ENCODE measurements at regions not wholly inside any gene's neighbourhood (a gene's known extent, or its start where the extent isn't known, plus 50 kb on each side); places are given as distances from the start of the nearest gene placed in this dataset.
A peak's percentile ranks its signal among the peaks of the same experiment; 100 is the strongest.
"Not testable (repeated sequence)": the region's sequence is repeated elsewhere in the genome, so short reads cannot be mapped to it uniquely, and the experiment has no call there.

DNA sequence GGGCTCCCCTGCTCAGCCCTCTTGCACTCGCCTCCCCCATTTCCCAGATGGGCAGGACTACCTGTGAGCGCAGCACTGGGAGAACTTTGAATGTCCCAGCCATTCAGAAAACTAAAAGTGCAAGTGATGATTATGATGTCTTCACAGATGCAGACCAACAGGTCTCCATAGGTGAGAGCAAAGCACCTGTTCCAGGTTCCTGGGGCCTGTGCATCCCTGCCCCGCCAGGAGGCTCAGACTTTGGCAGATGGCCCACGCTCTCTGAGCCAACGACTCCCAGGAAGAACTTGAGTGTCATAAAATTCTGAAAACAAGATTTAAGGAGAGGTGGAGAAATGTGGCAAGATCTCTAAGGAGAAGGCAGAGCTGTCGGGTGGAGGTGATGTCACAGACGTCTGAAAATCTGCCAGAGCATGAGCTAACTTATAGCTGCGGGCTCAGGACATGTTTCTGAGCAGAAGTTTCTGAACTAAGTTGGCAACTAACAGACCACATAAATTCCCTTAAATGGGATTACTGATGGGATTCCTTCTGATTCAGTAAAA lies 110.8 kb upstream of the IGF1R start:
- no peaks in the 10 kb centered on the region for H3K9me3 Mint-ChIP-seq
- no peak overlapping the region for H3K27ac Mint-ChIP-seq
- peaks cover 0 to 2% (median 0%) of the 10 kb centered on the region in 3 donors for H3K4me1 Mint-ChIP-seq
- H3K36me3 Mint-ChIP-seq = no peaks in the 10 kb centered on the region
- peaks cover 15% of the 10 kb centered on the region for H3K27me3 Mint-ChIP-seq
- peak overlapping the region in 1 of 4 donors; percentile 29 for H3K4me3 Mint-ChIP-seq

DNA sequence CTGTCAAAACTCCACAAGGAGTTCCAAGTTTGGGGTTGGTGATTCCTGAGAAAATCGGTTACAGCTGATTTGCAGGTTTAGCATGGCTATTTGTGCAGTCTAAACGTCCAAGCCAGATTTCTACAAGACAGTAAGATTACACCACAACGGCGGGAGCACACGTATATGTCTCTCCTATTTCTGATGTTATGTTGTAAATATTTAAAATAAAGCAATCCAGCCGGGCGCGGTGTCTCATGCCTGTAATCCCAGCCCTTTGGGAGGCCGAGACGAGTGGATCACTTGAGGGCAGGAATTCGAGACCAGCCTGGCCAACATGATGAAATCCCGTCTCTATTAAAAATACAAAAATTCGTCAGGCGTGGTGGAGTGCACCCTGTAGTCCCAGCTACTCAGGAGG lies 106.8 kb upstream of the IGF1R start:
- Mint-ChIP-seq H3K9me3 (peaks cover 0 to 2% (median 2%) of the 10 kb centered on the region in 3 donors), H3K27me3 (peaks cover 20% of the 10 kb centered on the region), H3K36me3 (peaks cover 2% of the 10 kb centered on the region), H3K4me1 (peaks cover 0 to 2% (median 0%) of the 10 kb centered on the region in 3 donors), H3K27ac (no peak overlapping the region), H3K4me3 (no peak overlapping the region)

DNA sequence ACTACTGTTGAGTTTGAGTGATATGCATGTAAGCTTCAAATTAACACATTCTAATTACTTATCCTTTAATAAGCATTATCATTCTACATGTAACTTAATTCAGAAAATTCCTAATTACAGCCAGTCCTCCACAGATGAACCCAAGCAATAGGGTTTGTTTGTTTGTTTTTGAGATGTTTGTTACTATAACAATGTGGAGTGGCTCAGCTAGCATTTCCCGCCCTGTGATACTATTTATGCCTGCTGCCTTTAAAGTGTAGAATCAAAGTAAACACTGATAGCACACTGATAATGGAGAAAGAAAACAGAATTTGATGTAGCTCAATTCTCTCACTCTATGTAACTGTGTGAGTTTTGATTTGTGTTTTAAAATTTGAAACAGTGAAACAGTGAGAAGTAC lies 105.1 kb upstream of the IGF1R start:
- Mint-ChIP-seq H3K36me3 (peaks cover 2% of the 10 kb centered on the region), H3K9me3 (peaks cover 0 to 2% (median 2%) of the 10 kb centered on the region in 3 donors), H3K4me3 (no peak overlapping the region), H3K27ac (no peak overlapping the region), H3K27me3 (peaks cover 29% of the 10 kb centered on the region), H3K4me1 (peaks cover 6 to 12% (median 7%) of the 10 kb centered on the region in 3 donors)

DNA sequence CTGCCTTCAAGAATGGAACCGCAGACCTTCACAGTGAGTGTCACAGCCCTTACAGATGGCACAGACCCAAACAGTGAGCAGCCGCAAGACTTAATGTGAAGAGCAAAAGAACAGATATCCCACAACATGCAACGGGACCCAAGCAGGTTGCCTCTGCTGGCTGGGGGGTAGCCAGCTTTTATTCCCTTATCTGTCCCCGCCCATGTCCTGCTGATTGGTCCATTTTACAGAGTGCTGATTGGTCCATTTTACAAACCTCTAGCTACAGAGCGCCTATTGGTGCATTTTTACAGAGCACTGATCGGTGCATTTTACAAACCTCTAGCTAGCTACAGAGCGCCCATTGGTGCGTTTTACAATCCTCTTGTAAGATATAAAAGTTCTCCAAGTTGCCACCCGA lies 102.0 kb upstream of the IGF1R start:
- Mint-ChIP-seq H3K36me3 (peaks cover 2% of the 10 kb centered on the region), H3K27me3 (peaks cover 31% of the 10 kb centered on the region)

DNA sequence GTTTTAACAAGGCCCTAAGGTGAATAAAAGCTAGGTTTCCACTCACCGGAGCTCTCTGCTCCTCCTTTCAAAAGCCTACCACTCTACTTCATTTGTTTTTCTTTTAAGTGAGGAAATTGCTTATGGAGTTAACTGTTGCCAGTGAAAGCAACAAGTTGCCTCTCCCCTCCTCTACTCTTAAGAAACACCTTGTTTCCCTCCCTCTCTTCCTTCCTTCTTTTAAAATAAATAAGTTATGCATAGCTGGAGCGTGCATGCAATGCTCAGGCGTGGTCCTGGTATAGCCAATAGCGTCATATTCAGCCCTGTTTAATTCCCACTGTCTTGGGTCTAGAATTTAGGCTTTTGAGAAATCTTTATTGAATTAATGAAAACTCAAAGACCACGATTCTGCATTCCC lies 101.1 kb upstream of the IGF1R start:
- Mint-ChIP-seq H3K4me3 (peak overlapping the region in 2 of 4 donors; percentile 9 to 91), H3K36me3 (peaks cover 2% of the 10 kb centered on the region), H3K9me3 (peaks cover 0 to 2% (median 2%) of the 10 kb centered on the region in 3 donors), H3K27ac (no peak overlapping the region), H3K27me3 (peaks cover 31% of the 10 kb centered on the region), H3K4me1 (peaks cover 7 to 12% (median 8%) of the 10 kb centered on the region in 3 donors)

More for the DNA sequence above, 102.0 kb upstream of the IGF1R start:
- Mint-ChIP-seq H3K4me3 (no peak overlapping the region), H3K27ac (no peak overlapping the region), H3K4me1 (peaks cover 7 to 12% (median 8%) of the 10 kb centered on the region in 3 donors), H3K9me3 (peaks cover 0 to 2% (median 2%) of the 10 kb centered on the region in 3 donors)

DNA sequence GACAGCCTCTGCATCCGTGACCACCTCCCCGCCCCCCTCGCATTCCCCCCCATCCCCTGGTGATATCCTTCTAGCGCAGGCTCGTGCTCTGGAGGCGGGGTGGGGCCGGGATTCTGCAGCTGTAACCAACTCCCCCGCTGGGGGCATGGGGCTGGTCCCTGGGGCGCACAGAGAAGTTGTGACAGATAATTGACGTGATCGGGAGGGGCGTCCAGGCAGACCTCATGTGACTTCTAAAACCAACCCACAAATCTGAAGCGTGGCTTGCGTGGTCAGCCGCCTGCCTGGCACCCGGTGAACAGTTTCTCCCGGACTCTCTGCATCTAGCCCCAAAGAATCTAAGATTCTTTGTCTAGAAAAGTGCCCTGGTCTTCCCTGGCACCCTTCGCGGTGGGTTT lies 100.6 kb upstream of the IGF1R start:
- Mint-ChIP-seq H3K4me3 (peak overlapping the region; percentile 69 to 91 (median 83)), H3K4me1 (peaks cover 7 to 12% (median 8%) of the 10 kb centered on the region in 3 donors), H3K27me3 (peaks cover 31% of the 10 kb centered on the region), H3K9me3 (peaks cover 0 to 2% (median 2%) of the 10 kb centered on the region in 3 donors), H3K27ac (no peak overlapping the region), H3K36me3 (peaks cover 2% of the 10 kb centered on the region)

DNA sequence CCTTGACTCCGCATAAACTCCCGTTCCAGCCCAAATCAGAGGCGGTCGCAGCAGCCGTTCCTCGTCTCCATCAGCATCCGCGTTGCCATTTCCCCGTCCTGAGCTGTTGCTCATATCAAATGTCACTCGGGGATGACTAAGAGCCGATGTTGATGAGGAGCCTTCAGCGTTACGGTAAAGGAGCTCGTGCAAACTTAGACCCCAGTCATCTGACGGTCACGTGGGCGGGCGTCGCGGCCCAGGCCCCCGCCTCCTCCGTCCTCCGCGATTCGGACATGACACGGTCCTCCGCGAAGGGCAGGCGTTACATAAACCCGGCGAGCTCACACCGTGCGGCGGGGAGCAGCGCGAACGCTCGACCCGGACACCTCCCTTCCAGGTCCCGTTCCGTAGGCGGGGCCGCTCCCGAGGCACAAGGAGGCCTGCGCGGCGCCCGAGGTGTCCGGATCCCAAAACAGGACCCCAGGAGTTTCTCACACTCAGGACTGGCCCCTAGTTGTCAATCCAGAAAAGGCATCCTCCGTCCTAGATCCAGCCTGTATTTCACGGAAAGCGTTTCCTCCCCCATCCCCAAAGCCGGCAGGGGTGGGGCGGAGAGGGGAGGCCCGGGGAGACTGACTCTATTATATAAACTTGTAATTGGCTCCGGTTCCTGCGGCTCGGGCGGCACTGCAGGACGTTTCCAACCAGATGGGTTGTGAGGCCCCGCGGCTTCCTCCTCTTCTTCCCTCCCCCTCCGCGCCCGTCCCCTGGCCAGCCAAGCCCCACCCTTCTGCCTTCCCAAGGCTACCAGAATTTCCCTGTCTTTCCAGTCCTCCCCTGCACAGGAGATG lies 100.0 kb upstream of the IGF1R start:
- peaks cover 31% of the 10 kb centered on the region for H3K27me3 Mint-ChIP-seq

DNA sequence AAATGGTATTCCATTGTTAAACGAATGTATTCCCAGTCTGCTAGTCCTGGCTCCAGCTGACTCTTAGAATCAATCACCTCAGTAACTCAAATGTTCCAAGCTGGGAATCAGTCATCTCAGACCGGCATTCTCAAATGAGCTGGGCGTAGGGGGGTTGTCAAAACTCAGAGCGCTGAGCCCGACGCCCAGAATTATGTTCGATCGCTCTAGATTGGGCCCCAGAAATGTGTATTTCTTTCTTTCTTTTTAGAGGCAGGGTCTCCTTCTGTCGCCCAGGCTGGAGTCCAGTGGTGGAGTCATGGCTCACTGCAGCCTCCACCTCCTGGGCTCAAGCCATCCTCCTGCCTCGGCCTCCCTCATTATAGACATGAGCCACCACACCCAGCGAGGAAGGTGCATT lies 99.3 kb upstream of the IGF1R start:
- H3K27ac Mint-ChIP-seq = no peak overlapping the region
- H3K27me3 Mint-ChIP-seq = peaks cover 31% of the 10 kb centered on the region
- H3K9me3 Mint-ChIP-seq = peaks cover 0 to 2% (median 2%) of the 10 kb centered on the region in 3 donors
- H3K36me3 Mint-ChIP-seq = peaks cover 2% of the 10 kb centered on the region
- peaks cover 7 to 12% (median 8%) of the 10 kb centered on the region in 3 donors for H3K4me1 Mint-ChIP-seq
- H3K4me3 Mint-ChIP-seq = peak overlapping the region; percentile 58 to 76 (median 66)

More for the DNA sequence above, 100.0 kb upstream of the IGF1R start:
- Mint-ChIP-seq H3K36me3 (peaks cover 2% of the 10 kb centered on the region), H3K9me3 (peaks cover 0 to 2% (median 2%) of the 10 kb centered on the region in 3 donors), H3K27ac (no peak overlapping the region), H3K4me1 (peaks cover 7 to 12% (median 8%) of the 10 kb centered on the region in 3 donors), H3K4me3 (peak overlapping the region; percentile 69 to 91 (median 83))

DNA sequence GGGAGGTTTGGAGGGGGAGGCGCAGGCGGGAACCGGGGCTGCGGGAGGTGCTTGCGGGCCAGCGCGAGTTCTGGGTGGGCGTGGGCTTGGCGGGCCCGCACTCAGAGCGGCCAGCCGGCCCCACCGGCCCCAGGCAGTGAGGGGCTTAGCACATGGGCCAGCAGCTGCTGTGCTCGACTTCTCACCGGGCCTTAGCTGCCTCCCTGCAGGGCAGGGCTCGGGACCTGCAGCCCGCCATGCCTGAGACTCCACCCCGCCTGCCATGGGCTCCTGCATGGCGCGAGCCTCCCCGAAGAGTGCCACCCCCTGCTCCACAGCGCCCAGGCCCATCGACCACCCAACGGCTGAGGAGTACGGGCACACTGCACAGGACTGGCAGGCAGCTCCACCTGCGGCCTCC lies 98.6 kb upstream of the IGF1R start:
- Mint-ChIP-seq H3K9me3 (peaks cover 0 to 2% (median 2%) of the 10 kb centered on the region in 3 donors), H3K4me1 (peaks cover 7 to 12% (median 8%) of the 10 kb centered on the region in 3 donors), H3K27ac (no peak overlapping the region), H3K4me3 (no peak overlapping the region), H3K36me3 (peaks cover under 1% of the 10 kb centered on the region), H3K27me3 (peaks cover 31% of the 10 kb centered on the region)

DNA sequence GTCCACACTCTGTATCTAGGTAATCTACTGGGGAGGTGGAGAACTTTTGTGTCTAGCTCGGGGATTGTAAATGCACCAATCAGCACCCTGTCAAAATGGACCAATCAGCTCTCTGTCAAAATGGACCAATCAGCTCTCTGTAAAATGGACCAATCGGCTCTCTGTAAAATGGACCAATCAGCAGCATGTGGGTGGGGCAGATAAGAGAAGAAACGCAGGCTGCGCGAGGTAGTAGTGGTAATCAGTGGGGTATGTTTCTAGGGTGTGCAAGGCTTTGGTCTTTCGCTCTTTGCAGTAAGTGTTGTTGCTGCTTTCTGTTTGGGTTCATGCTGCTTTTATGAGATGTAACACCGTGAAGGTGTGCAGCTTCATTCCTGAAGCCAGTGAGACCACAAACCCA lies 98.0 kb upstream of the IGF1R start:
- H3K27ac Mint-ChIP-seq, H3K36me3 Mint-ChIP-seq, H3K9me3 Mint-ChIP-seq: not testable (repeated sequence)
- Mint-ChIP-seq H3K4me1 (peaks cover 7 to 12% (median 8%) of the 10 kb centered on the region in 3 donors), H3K27me3 (peaks cover 30% of the 10 kb centered on the region), H3K4me3 (peak overlapping the region in 1 of 4 donors; percentile 18)

DNA sequence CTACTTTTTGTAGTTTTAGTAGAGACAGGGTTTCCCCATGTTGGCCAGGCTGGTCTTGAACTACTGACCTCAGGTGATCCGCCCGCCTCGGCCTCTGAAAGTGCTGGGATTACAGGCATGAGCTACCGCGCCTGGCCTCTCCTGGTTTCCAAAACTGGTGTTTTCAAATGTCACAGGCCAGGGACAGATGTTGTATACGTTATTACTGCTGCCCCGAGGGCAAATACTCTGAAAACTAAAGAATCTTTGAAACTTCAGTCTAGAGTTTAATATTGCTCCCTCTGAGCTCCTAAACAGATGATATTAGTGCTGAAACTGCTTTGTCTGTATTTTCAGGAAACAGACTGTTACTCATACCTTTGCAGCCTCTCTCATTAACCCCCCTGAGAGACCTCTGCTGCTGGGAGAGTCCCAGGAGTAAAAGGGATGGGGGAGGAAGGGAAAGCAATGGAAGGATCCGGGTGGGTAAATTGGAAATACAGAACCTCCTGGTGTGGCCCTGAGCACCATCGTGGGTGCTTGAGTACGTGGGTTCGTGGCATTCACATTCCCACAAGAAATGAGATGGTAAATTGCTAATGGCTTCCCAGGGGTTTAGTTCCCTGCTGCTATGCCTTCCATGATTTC lies 96.3 kb upstream of the IGF1R start:
- Mint-ChIP-seq H3K27me3 (peaks cover 19% of the 10 kb centered on the region), H3K4me3 (no peak overlapping the region), H3K9me3 (no peaks in the 10 kb centered on the region), H3K36me3 (no peaks in the 10 kb centered on the region), H3K27ac (no peak overlapping the region), H3K4me1 (peaks cover 7 to 12% (median 8%) of the 10 kb centered on the region in 3 donors)

DNA sequence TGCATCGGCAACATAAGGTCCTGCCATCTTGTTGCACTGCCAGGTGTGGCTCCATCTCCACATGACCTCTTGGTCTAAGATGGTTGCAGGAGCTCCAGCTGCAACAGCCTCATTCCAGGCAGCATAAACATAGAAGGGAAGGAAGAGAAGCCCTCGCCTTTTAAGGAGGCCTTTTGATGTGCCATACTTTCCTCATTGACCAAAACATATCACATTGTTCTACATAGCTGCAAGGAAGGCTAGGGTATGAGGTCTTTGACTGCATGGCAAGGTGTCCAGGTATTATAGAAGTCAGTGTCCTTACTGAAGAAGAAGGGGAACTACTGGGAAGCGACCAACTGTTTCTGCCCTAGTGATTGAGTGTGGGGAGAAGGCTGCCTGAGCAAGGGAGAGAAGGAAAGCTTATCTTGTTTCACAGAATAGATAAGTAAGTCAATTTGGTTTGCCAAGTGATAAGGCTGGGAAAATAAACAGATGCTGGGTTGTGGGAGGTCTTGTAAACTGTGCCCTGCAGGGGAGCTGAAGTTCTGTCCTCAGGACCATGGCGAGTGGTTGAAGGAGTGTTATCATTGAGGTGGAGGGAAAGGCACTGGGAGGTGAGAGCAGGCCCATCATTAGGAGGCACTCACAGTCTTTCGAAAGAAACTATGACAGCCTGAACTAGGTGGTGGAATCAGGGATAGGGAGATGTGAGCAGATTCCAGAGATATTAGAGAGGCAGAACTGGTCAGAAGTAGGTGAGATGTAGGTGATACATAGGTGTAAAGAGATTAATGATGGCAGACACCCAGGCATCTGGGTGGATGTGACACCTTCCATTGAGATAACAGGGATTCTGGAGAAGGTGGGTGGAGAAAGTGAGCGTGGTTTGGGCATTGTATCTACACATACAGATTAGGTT lies 93.8 kb upstream of the IGF1R start:
- Mint-ChIP-seq H3K9me3 (no peaks in the 10 kb centered on the region), H3K27ac (no peak overlapping the region), H3K36me3 (no peaks in the 10 kb centered on the region), H3K4me1 (no peaks in the 10 kb centered on the region), H3K4me3 (no peak overlapping the region), H3K27me3 (peaks cover 2% of the 10 kb centered on the region)

DNA sequence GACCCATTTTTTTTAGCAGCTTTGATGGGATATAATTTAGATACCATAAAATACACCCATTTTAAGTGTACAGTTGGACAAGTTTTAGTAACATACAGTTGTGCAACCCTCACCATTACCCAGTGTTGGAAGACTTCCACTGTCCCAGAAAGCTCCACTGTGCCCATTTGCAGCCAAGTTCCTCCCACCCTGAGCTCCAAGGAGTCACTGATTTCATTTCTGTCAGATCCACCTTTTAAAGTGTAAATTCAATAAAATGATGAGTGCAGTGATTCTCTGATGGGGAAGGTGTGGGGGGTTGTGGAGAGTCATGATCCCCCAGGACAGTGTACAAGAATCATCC lies 93.2 kb upstream of the IGF1R start:
- Mint-ChIP-seq H3K27me3 (peaks cover 2% of the 10 kb centered on the region), H3K4me3 (no peak overlapping the region), H3K36me3 (no peaks in the 10 kb centered on the region), H3K27ac (no peak overlapping the region), H3K9me3 (no peaks in the 10 kb centered on the region), H3K4me1 (no peaks in the 10 kb centered on the region)

DNA sequence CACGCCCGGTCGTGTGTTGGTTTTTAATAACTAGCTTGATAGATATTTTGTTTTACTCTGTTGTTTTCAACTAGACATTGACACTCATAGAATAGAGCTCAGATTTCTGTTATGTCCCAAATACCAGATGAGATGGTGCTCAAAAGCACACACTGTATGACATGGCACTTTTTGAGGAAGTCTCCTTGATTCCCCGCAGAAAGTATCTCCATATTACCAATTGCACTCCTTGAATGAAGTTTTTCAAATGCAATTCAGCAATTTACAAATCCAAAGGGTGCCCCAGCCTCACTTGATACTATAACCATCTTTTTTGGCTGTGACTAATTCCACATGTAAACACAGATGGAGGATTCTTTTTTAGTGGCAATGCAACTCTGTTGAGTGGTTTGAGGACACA lies 92.0 kb upstream of the IGF1R start:
- no peak overlapping the region for H3K4me3 Mint-ChIP-seq
- H3K36me3 Mint-ChIP-seq = no peaks in the 10 kb centered on the region
- H3K4me1 Mint-ChIP-seq = no peaks in the 10 kb centered on the region
- no peaks in the 10 kb centered on the region for H3K9me3 Mint-ChIP-seq
- peaks cover 3% of the 10 kb centered on the region for H3K27me3 Mint-ChIP-seq
- no peak overlapping the region for H3K27ac Mint-ChIP-seq
